ENCODE measurements at regions not wholly inside any gene's neighbourhood (a gene's known extent, or its start where the extent isn't known, plus 50 kb on each side); places are given as distances from the start of the nearest gene placed in this dataset.
"Not testable (repeated sequence)": the region's sequence is repeated elsewhere in the genome, so short reads cannot be mapped to it uniquely, and the experiment has no call there.

GRCh38 chr12:42862055-42862454 is 272.5 kb upstream of the PRICKLE1 start:
- dilution Hi-C loops (cut with MboI; ENCODE audit: extremely low pct_ligation_motif_present, low sequenced_read_pairs) (no loop called here), intact Hi-C loops (cut with micrococcal nuclease) (no loop called here)
- H2AFZ ChIP-seq (ENCODE audit: low read depth, low read length): no peak overlapping the region
- H3K9me1 ChIP-seq (replicated peaks; ENCODE audit: control insufficient read depth, extremely low read depth, insufficient read depth, low read length): no peaks in the 10 kb centered on the region
- no peaks in the 10 kb centered on the region for H3K36me3 ChIP-seq (ENCODE audit: control insufficient read depth in 2 of 2, extremely low read depth in 1 of 2, insufficient read depth in 2 of 2, low read length in 2 of 2)
- H3K27ac ChIP-seq (ENCODE audit: insufficient read depth, low read depth, low read length): no peak overlapping the region
- no peaks in the 10 kb centered on the region for H3K9me3 ChIP-seq (replicated peaks; ENCODE audit: control insufficient read depth, insufficient read depth, low read length)
- no peak overlapping the region for H3K4me2 ChIP-seq (ENCODE audit: insufficient read depth, low read length)
- no peak for FAIRE-seq
- H3K79me2 ChIP-seq (ENCODE audit: control insufficient read depth, insufficient read depth, low read length): no peaks in the 10 kb centered on the region
- no peak overlapping the region for H3K9ac ChIP-seq (replicated peaks; ENCODE audit: extremely low read depth, insufficient read depth, low read length)
- TF ChIP-seq EZH2 (IDR thresholded peaks at IDR 0.05; ENCODE audit: borderline replicate concordance, low read depth, low read length, severe bottlenecking) (no peak), GATA2 (IDR thresholded peaks at IDR 0.05; ENCODE audit: insufficient read depth, insufficient read length, low read depth, low read length) (no peak), JUN (IDR thresholded peaks at IDR 0.05; ENCODE audit: borderline replicate concordance, insufficient read depth, insufficient read length, low read depth) (peak; percentile 11)
- no peaks in the 10 kb centered on the region for H3K4me1 ChIP-seq (ENCODE audit: control insufficient read depth, extremely low read depth, insufficient read depth, low read length)
- DNase-seq (ENCODE audit: low read depth, low spot score): peak; percentile 7
- no peaks in the 10 kb centered on the region for H3K27me3 ChIP-seq (ENCODE audit: control insufficient read depth in 2 of 2, insufficient read depth in 2 of 2, low read length in 2 of 2)
- no peak overlapping the region for H3K4me3 ChIP-seq (replicated peaks in 1 of 3; ENCODE audit: insufficient read depth in 1 of 3, low read depth in 1 of 3, low read length in 3 of 3)
- ChIA-PET POLR2A (no interaction called here), CTCF (interaction anchor here (0.7 to 0.8 kb wide), 2 partner anchors 25 to 477 kb away, joined by 3 read pairs; no protein-coding TSS in a partner anchor)
- no peaks in the 10 kb centered on the region for H4K20me1 ChIP-seq (replicated peaks; ENCODE audit: control insufficient read depth, extremely low read depth, insufficient read depth, low read length)
- no TSS peak for BruUV-seq (replicated peaks)

GRCh38 chr12:42860331-42860730 is 270.8 kb upstream of the PRICKLE1 start:
- CTCF ChIA-PET; H3K4me1 ChIP-seq (ENCODE audit: control insufficient read depth, extremely low read depth, insufficient read depth, low read length); H2AFZ ChIP-seq (ENCODE audit: low read depth, low read length); H3K9ac ChIP-seq (replicated peaks; ENCODE audit: extremely low read depth, insufficient read depth, low read length); H3K27me3 ChIP-seq (ENCODE audit: control insufficient read depth in 2 of 2, insufficient read depth in 2 of 2, low read length in 2 of 2); H3K36me3 ChIP-seq (ENCODE audit: control insufficient read depth in 2 of 2, extremely low read depth in 1 of 2, insufficient read depth in 2 of 2, low read length in 2 of 2); FAIRE-seq; H3K4me2 ChIP-seq (ENCODE audit: insufficient read depth, low read length); H3K27ac ChIP-seq (ENCODE audit: insufficient read depth, low read depth, low read length); H4K20me1 ChIP-seq (replicated peaks; ENCODE audit: control insufficient read depth, extremely low read depth, insufficient read depth, low read length); H3K79me2 ChIP-seq (ENCODE audit: control insufficient read depth, insufficient read depth, low read length); BruUV-seq (replicated peaks); POLR2A ChIA-PET; dilution Hi-C loops (cut with MboI; ENCODE audit: extremely low pct_ligation_motif_present, low sequenced_read_pairs); H3K4me3 ChIP-seq (replicated peaks in 1 of 3; ENCODE audit: insufficient read depth in 1 of 3, low read depth in 1 of 3, low read length in 3 of 3); intact Hi-C loops (cut with micrococcal nuclease); DNase-seq (ENCODE audit: low read depth, low spot score); H3K9me3 ChIP-seq (replicated peaks; ENCODE audit: control insufficient read depth, insufficient read depth, low read length); H3K9me1 ChIP-seq (replicated peaks; ENCODE audit: control insufficient read depth, extremely low read depth, insufficient read depth, low read length): not testable (repeated sequence)

All from endothelial cell of umbilical vein (primary cell).